DND-41 (cell line): ENCODE measurements at regions not wholly inside any gene's neighbourhood (a gene's known extent, or its start where the extent isn't known, plus 50 kb on each side); places are given as distances from the start of the nearest gene placed in this dataset.

ENCODE experiments used
- ATAC-seq: fragments of 200-7000 bp; cut with Tn5 transposase; 3 replicates; pipeline ENCODE4 v1.9.1; 2021; ENCODE audit warnings: low read depth; ENCODE audit not compliant: insufficient read depth
- DNase-seq: peaks from one replicate; pipeline ENCODE4 v3.0.0-alpha.2; 2020
- H2AFZ ChIP-seq: 2 replicates; pipeline ENCODE4 v1.6.0; 2012; ENCODE audit warnings: low read depth, low read length
- H3K27ac ChIP-seq: 2 replicates; pipeline ENCODE4 v1.5.1; 2012; ENCODE audit warnings: low read length, inconsistent platforms
- H3K27me3 ChIP-seq: fragments of 200-600 bp; sonication (generic); 2 replicates; pipeline ENCODE4 v1.6.0; 2012; ENCODE audit warnings: low read length, mild to moderate bottlenecking, inconsistent platforms; ENCODE audit not compliant: insufficient read depth, poor library complexity
- H3K36me3 ChIP-seq: 2 replicates; pipeline ENCODE4 v1.5.1; 2012; ENCODE audit warnings: low read length, inconsistent platforms; ENCODE audit not compliant: insufficient read depth
- H3K4me1 ChIP-seq: 2 replicates; pipeline ENCODE4 v1.5.1; 2012; ENCODE audit warnings: mild to moderate bottlenecking, low read length; ENCODE audit not compliant: insufficient read depth
- H3K4me2 ChIP-seq: 2 replicates; pipeline ENCODE4 v1.6.0; 2012; ENCODE audit warnings: mild to moderate bottlenecking, moderate library complexity, low read length, inconsistent platforms; ENCODE audit not compliant: insufficient read depth
- H3K4me3 ChIP-seq, 2 experiments: fragments of 200-600 bp in 1 of 2; shearing (Covaris generic) in 1 of 2; 2 replicates each; pipeline ENCODE4 v1.5.1; 2012 to 2016; ENCODE audit warnings: inconsistent platforms in 2 of 2, low read length in 2 of 2, mild to moderate bottlenecking in 2 of 2, low read depth in 1 of 2, moderate library complexity in 1 of 2
- H3K79me2 ChIP-seq: 2 replicates; pipeline ENCODE4 v1.6.0; 2012; ENCODE audit warnings: low read length, inconsistent platforms; ENCODE audit not compliant: insufficient read depth
- H3K9ac ChIP-seq: 2 replicates; pipeline ENCODE4 v1.6.0; 2012; ENCODE audit warnings: low read depth, mild to moderate bottlenecking, inconsistent platforms, low read length, moderate library complexity
- H3K9me3 ChIP-seq: 2 replicates; pipeline ENCODE4 v1.5.1; 2012; ENCODE audit warnings: low read length, moderate library complexity, mild to moderate bottlenecking, inconsistent platforms; ENCODE audit not compliant: insufficient read depth, severe bottlenecking
- H4K20me1 ChIP-seq: 2 replicates; pipeline ENCODE4 v1.6.0; 2012; ENCODE audit warnings: low read length; ENCODE audit not compliant: insufficient read depth
- EZH2 ChIP-seq: IDR thresholded peaks from 3 replicates; pipeline ENCODE4 v1.6.1; 2012; ENCODE audit warnings: borderline replicate concordance, low read depth, mild to moderate bottlenecking, moderate library complexity, low read length, inconsistent platforms; ENCODE audit not compliant: severe bottlenecking
- TF ChIP-seq, protein P1 (sequence below): IDR thresholded peaks from 2 replicates; pipeline ENCODE4 v1.5.1; 2012; ENCODE audit warnings: borderline replicate concordance, low read length, moderate library complexity, mild to moderate bottlenecking; ENCODE audit not compliant: poor library complexity, severe bottlenecking; ENCODE audit errors: extremely low read depth

GRCh38 chr11:110801328-110801727 is 89.1 kb upstream of the ARHGAP20 start:
- DNase-seq (no peak), ATAC-seq (no peak)
- Histone ChIP-seq H3K79me2 (no peaks in the 10 kb centered on the region), H3K36me3 (no peaks in the 10 kb centered on the region), H3K4me1 (no peaks in the 10 kb centered on the region), H4K20me1 (no peaks in the 10 kb centered on the region), H3K9ac (no peak overlapping the region), H2AFZ (no peak overlapping the region), H3K27me3 (no peaks in the 10 kb centered on the region), H3K9me3 (no peaks in the 10 kb centered on the region), H3K27ac (no peak overlapping the region), H3K4me3 (no peak overlapping the region), H3K4me2 (no peak overlapping the region)
- TF ChIP-seq, protein P1, sequence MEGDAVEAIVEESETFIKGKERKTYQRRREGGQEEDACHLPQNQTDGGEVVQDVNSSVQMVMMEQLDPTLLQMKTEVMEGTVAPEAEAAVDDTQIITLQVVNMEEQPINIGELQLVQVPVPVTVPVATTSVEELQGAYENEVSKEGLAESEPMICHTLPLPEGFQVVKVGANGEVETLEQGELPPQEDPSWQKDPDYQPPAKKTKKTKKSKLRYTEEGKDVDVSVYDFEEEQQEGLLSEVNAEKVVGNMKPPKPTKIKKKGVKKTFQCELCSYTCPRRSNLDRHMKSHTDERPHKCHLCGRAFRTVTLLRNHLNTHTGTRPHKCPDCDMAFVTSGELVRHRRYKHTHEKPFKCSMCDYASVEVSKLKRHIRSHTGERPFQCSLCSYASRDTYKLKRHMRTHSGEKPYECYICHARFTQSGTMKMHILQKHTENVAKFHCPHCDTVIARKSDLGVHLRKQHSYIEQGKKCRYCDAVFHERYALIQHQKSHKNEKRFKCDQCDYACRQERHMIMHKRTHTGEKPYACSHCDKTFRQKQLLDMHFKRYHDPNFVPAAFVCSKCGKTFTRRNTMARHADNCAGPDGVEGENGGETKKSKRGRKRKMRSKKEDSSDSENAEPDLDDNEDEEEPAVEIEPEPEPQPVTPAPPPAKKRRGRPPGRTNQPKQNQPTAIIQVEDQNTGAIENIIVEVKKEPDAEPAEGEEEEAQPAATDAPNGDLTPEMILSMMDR = no peak
- no peak for TF ChIP-seq EZH2

DNA sequence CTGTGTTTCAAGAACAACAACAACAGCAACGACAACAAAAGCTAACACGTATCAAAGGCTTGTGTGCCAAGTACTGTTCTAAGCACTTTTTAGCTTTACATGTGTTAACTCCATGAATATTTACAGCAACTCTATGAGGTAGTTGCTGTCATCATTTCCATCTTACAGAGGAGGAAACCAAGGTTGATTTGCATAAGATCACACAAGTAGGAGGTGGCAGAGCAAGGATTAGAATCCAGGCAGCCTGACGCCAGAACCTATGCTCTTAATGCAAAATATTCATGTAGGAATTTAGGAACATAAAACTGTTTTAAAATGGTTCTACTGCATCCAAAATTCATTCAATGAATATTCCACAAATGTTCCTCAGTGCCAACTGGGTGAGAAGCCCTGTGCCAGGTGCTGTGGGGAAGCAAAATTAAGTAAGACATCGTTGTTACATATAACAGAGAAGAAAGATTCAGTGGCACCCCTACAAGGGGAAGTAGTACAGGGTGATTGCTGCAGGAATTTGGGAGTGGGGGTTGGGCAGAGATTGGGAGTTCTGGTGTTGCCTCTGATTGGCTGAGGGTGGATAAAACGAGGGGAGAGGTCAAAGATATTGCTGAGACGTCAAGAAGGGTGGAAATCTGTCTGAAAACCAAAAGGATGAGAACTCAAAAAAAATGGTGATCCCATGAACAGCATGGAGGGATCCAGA is 86.1 kb upstream of the ARHGAP20 start:
- Histone ChIP-seq H3K9ac (no peak overlapping the region), H3K9me3 (no peaks in the 10 kb centered on the region), H3K4me2 (no peak overlapping the region), H3K4me3 (no peak overlapping the region), H3K27me3 (no peaks in the 10 kb centered on the region), H3K27ac (no peak overlapping the region), H3K36me3 (no peaks in the 10 kb centered on the region), H4K20me1 (no peaks in the 10 kb centered on the region), H3K79me2 (no peaks in the 10 kb centered on the region), H2AFZ (no peak overlapping the region), H3K4me1 (no peaks in the 10 kb centered on the region)
- no peak for DNase-seq
- ATAC-seq = no peak
- TF ChIP-seq EZH2 = no peak
- TF ChIP-seq, protein P1 = no peak

DNA sequence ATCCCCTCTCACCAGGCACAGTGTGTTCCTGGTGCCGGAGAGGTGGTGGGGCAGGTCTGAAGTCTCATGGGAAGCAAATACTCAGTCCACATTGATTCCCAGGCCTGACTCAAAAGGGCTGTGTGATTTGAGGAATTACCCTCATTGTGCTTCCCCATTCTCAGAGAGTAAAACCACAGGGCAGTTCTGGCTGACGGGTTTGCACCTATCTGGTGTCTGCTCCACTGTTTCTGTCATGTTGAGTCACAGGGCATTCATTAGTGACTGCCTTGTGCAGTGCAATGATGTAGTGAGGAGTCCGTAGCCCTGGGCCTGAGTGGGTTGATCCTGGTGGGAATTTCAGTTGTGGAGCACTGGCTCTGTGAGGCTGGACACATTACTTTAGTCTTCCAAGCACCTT is 85.2 kb upstream of the ARHGAP20 start:
- no peak overlapping the region for H3K4me2 ChIP-seq
- H3K9ac ChIP-seq = no peak overlapping the region
- no peaks in the 10 kb centered on the region for H3K9me3 ChIP-seq
- no peak for TF ChIP-seq EZH2
- TF ChIP-seq, protein P1 = no peak
- H3K27me3 ChIP-seq = no peaks in the 10 kb centered on the region
- ATAC-seq = no peak
- H3K4me1 ChIP-seq = no peaks in the 10 kb centered on the region
- no peak overlapping the region for H3K4me3 ChIP-seq
- no peaks in the 10 kb centered on the region for H3K36me3 ChIP-seq
- H3K79me2 ChIP-seq = no peaks in the 10 kb centered on the region
- no peak overlapping the region for H3K27ac ChIP-seq
- DNase-seq = no peak
- no peaks in the 10 kb centered on the region for H4K20me1 ChIP-seq
- H2AFZ ChIP-seq = no peak overlapping the region
